GM12872 (cell line): ENCODE measurements at regions not wholly inside any gene's neighbourhood (a gene's known extent, or its start where the extent isn't known, plus 50 kb on each side); places are given as distances from the start of the nearest gene placed in this dataset.

Experiments
- CTCF ChIP-seq: IDR thresholded peaks from 3 replicates; pipeline ENCODE4 v1.5.1; 2011; ENCODE audit warnings: low read depth, mild to moderate bottlenecking, low read length, moderate library complexity; ENCODE audit not compliant: insufficient read depth

- no peak for TF ChIP-seq CTCF
Measured at GRCh38 chr4:11106759-11107158, 321.9 kb downstream of the HS3ST1 start.

GRCh38 chr4:11106190-11106589, 322.5 kb downstream of the HS3ST1 start:
- no peak for TF ChIP-seq CTCF

DNA sequence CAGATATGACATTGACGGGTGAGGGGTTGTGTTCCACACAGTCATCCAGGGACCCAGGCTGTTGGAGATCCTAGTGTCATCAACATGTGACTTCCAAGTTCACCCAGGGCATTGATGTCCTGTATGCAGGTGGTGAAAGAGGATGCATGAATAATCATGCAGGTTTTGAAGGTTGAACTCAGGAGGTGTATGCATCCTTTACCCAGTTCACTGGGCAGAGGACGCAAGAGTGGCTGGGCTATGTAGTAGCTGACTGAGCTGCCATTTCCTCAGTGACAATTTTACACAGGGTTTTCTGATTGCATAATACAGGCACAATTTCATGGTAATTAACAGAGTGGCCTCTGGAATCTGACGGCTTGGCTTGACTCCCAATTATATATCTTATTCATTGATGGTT, 323.0 kb downstream of the HS3ST1 start:
- TF ChIP-seq CTCF: no peak

- TF ChIP-seq CTCF: no peak
Measured at GRCh38 chr4:11098461-11098860, 330.2 kb downstream of the HS3ST1 start.

- no peak for TF ChIP-seq CTCF
Measured at GRCh38 chr4:11097725-11098124, 331.0 kb downstream of the HS3ST1 start.

GRCh38 chr4:11081006-11081405, 347.7 kb downstream of the HS3ST1 start:
- TF ChIP-seq CTCF: no peak

DNA sequence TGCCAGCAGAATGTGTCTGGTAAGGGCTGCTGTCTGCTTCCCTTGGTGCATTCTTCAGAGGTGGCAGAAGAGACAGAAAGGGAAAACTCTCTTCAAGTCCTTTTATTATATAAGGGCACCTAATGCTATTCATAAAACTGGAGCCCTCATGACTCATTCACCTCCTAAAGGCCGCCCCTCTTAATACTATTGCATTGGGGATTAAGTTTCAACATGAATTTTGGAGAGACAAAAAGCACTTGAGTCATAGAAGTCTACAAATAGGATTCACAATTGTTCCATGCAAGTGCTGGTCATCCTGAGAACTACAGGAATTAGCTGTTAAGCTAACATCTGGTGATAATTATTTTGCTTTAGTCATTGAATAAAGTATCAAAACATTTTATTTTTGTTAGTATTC, 349.5 kb downstream of the HS3ST1 start:
- TF ChIP-seq CTCF: no peak
